Astrocyte of the spinal cord (primary cell): ENCODE measurements at regions not wholly inside any gene's neighbourhood (a gene's known extent, or its start where the extent isn't known, plus 50 kb on each side); places are given as distances from the start of the nearest gene placed in this dataset.
A peak's percentile ranks its signal among the peaks of the same experiment; 100 is the strongest.

Source experiments
- DNase-seq: peaks from one replicate; pipeline ENCODE4 v3.0.0; 2011; ENCODE audit warnings: low read depth, low spot score
- H3K4me3 ChIP-seq: 2 replicates; pipeline ENCODE4 v1.5.1; 2011; ENCODE audit warnings: low read depth, mild to moderate bottlenecking, low read length, moderate library complexity
- in situ Hi-C: cut with HindIII; loops from 2 replicates; pipeline ENCODE4 v1.10.0; 2017; ENCODE audit warnings: low sequenced_read_pairs
- TF ChIP-seq, protein P1 (sequence below): IDR thresholded peaks from 2 replicates; pipeline ENCODE4 v1.5.1; 2012; ENCODE audit warnings: low read depth, mild to moderate bottlenecking, low read length, inconsistent platforms

GRCh38 chr4:23106516-23106915 is 413.8 kb downstream of the GBA3 start:
- in situ Hi-C loops: no loop called here
- H3K4me3 ChIP-seq: no peak overlapping the region
- no peak for DNase-seq
- TF ChIP-seq, protein P1, sequence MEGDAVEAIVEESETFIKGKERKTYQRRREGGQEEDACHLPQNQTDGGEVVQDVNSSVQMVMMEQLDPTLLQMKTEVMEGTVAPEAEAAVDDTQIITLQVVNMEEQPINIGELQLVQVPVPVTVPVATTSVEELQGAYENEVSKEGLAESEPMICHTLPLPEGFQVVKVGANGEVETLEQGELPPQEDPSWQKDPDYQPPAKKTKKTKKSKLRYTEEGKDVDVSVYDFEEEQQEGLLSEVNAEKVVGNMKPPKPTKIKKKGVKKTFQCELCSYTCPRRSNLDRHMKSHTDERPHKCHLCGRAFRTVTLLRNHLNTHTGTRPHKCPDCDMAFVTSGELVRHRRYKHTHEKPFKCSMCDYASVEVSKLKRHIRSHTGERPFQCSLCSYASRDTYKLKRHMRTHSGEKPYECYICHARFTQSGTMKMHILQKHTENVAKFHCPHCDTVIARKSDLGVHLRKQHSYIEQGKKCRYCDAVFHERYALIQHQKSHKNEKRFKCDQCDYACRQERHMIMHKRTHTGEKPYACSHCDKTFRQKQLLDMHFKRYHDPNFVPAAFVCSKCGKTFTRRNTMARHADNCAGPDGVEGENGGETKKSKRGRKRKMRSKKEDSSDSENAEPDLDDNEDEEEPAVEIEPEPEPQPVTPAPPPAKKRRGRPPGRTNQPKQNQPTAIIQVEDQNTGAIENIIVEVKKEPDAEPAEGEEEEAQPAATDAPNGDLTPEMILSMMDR: no peak

DNA sequence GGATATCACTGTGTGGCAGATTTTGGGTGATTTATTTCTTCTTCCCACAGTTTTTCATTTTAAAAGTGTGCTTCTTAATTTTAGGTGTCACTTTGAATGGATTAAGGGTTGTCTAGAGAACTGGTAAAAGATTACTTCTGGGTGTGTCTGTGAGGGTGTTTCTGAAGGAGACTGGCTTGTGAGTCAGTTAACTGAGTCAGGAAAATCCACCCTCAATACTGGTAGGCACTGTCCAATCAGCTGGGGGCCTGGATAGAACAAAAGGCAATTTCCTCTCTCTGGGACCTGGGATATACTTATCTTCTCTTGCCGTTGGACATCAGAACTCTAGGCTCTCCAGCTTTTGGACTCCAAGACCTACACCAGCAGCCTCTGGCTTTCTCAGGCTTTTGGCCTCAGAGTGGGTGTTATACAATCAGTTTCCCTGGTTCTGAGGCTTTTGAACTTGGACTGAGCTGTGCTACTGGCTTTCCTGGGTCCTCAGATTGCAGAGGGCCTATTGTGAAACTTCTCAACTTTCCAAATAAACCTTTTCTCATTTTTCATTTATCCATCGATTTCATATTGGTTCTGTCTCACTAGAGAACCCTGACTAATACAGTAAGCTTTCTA is 413.1 kb downstream of the GBA3 start:
- DNase-seq: no peak
- no peak overlapping the region for H3K4me3 ChIP-seq
- TF ChIP-seq, protein P1: no peak
- in situ Hi-C loops: no loop called here

GRCh38 chr4:23097251-23097650 is 404.5 kb downstream of the GBA3 start:
- no peak overlapping the region for H3K4me3 ChIP-seq
- in situ Hi-C loops: no loop called here
- TF ChIP-seq, protein P1: no peak
- DNase-seq: peak; percentile 83

DNA sequence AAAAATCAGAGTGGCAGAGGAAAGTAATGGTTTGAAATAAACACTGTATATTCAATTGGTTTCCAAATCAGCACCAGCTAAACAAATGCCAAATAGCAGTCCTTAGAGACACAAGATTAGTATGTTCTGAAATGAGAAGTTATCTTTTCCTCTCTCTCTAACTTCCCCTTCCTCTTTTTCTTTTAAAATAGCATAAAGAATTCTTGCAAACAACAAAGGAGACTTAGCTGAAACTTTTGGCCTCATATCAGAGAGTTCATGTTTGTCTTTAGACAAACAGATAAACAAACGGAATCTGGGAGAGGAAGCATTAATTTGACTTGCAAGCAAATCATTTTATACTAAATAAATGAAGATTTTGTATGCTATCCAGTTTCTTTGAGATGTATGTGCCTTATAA is 399.0 kb downstream of the GBA3 start:
- DNase-seq: no peak
- no peak overlapping the region for H3K4me3 ChIP-seq
- in situ Hi-C loops: no loop called here
- TF ChIP-seq, protein P1: no peak

GRCh38 chr4:23085249-23085568 is 392.5 kb downstream of the GBA3 start:
- TF ChIP-seq, protein P1: no peak
- DNase-seq: no peak
- no peak overlapping the region for H3K4me3 ChIP-seq
- in situ Hi-C loops: no loop called here

GRCh38 chr4:23084559-23085248 is 392.0 kb downstream of the GBA3 start:
- no peak overlapping the region for H3K4me3 ChIP-seq
- in situ Hi-C loops: no loop called here
- peak; percentile 52 for DNase-seq
- TF ChIP-seq, protein P1: no peak
